ENCODE measurements at regions not wholly inside any gene's neighbourhood (a gene's known extent, or its start where the extent isn't known, plus 50 kb on each side); places are given as distances from the start of the nearest gene placed in this dataset.

DNA sequence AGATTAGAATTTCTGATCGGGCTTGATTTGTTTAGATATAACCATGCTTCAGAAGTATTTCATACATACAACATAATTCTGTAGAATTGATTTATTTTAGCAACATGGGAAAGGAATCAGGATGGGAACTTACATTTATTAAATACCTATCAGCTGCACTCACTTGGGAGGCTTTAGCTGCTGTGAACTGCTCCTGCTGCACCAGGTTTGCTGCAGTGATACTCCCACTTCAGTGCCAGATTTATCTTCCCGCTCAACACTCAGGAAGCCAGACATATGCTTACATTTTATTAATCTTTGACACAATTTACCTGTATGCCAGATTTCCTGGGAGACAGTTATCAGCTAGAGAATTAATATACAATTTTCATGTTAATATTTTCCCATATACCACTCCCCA is 64.0 kb upstream of the PLCXD3 start:
- no peak overlapping the region for H3K27ac ChIP-seq (ENCODE audit: low read depth, low read length, poor library complexity, severe bottlenecking)
- H3K9me3 ChIP-seq (ENCODE audit: low read length) = no peaks in the 10 kb centered on the region
- no peak overlapping the region for H3K4me2 ChIP-seq (ENCODE audit: low read length)
- ChIA-PET POLR2A (no interaction called here), CTCF (ENCODE audit: unreplicated experiment) (no interaction called here)
- H2AFZ ChIP-seq (ENCODE audit: low read length) = no peak overlapping the region
- no peaks in the 10 kb centered on the region for H3K4me1 ChIP-seq (ENCODE audit: insufficient read depth, low read length, poor library complexity, severe bottlenecking)
- BruUV-seq (replicated peaks) = no TSS peak
- H4K20me1 ChIP-seq (ENCODE audit: insufficient read depth, low read length) = no peaks in the 10 kb centered on the region
- TF ChIP-seq, protein P1, sequence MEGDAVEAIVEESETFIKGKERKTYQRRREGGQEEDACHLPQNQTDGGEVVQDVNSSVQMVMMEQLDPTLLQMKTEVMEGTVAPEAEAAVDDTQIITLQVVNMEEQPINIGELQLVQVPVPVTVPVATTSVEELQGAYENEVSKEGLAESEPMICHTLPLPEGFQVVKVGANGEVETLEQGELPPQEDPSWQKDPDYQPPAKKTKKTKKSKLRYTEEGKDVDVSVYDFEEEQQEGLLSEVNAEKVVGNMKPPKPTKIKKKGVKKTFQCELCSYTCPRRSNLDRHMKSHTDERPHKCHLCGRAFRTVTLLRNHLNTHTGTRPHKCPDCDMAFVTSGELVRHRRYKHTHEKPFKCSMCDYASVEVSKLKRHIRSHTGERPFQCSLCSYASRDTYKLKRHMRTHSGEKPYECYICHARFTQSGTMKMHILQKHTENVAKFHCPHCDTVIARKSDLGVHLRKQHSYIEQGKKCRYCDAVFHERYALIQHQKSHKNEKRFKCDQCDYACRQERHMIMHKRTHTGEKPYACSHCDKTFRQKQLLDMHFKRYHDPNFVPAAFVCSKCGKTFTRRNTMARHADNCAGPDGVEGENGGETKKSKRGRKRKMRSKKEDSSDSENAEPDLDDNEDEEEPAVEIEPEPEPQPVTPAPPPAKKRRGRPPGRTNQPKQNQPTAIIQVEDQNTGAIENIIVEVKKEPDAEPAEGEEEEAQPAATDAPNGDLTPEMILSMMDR (conservative IDR thresholded peaks at IDR 0.05; ENCODE audit: low read length) = no peak
- no peak for TF ChIP-seq EZH2phosphoT487 (IDR thresholded peaks at IDR 0.05; ENCODE audit: borderline replicate concordance, low read depth, low read length)
- intact Hi-C loops (cut with micrococcal nuclease; ENCODE audit: unreplicated experiment) = no loop called here
- no peak overlapping the region for H3K4me3 ChIP-seq (ENCODE audit: low read depth, low read length, poor library complexity, severe bottlenecking)
- DNase-seq (ENCODE audit: low spot score) = no peak
- no peaks in the 10 kb centered on the region for H3K79me2 ChIP-seq (ENCODE audit: insufficient read depth, low read depth, low read length)
- H3K9me2 ChIP-seq (ENCODE audit: insufficient read depth, low read length) = no peaks in the 10 kb centered on the region
- no peaks in the 10 kb centered on the region for H3K36me3 ChIP-seq (ENCODE audit: insufficient read depth, low read length)
